ENCODE measurements at regions not wholly inside any gene's neighbourhood (a gene's known extent, or its start where the extent isn't known, plus 50 kb on each side); places are given as distances from the start of the nearest gene placed in this dataset.

- Histone ChIP-seq H3K27ac (no peak overlapping the region), H3K9ac (ENCODE audit: insufficient read length) (no peak overlapping the region), H3K9me3 (ENCODE audit: low read depth, low read length) (no peaks in the 10 kb centered on the region), H3K4me3 (no peak overlapping the region), H3K36me3 (ENCODE audit: insufficient read depth, low read length) (no peaks in the 10 kb centered on the region)
- TF ChIP-seq FOXP2 (optimal IDR thresholded peaks at IDR 0.05; ENCODE audit: control extremely low read depth, extremely low read length, insufficient read depth) (no peak), EZH2 (IDR thresholded peaks at IDR 0.05) (no peak), POLR2AphosphoS5 (IDR thresholded peaks at IDR 0.05; ENCODE audit: borderline replicate concordance, low read depth, low read length) (no peak)
- peak; percentile 34 for DNase-seq (ENCODE audit: low read depth, low spot score)
Observed at GRCh38 chr4:138301536-138301935, 59.4 kb upstream of the SLC7A11 start.

DNA sequence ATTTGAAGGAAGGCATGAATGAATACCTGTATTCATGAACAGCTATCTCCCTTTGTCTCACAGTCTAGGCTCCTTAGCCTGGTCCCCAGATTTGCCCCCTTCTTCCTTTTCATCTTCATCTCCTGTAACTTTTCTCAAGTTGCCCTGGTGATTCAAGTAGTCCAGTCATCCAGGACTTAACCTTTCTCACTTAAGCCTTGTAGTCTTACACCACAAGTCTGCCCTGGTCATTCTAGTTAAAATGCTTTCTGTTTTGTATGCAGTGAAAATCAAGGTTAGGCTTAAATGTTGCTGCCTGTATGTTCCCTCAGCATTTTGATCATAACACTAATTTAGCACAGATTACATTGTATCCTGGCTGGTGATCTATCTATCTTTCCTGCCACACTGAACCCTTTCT is 58.5 kb upstream of the SLC7A11 start:
- H3K4me3 ChIP-seq = no peak overlapping the region
- no peaks in the 10 kb centered on the region for H3K36me3 ChIP-seq (ENCODE audit: insufficient read depth, low read length)
- no peaks in the 10 kb centered on the region for H3K9me3 ChIP-seq (ENCODE audit: low read depth, low read length)
- no peak for DNase-seq (ENCODE audit: low read depth, low spot score)
- H3K9ac ChIP-seq (ENCODE audit: insufficient read length) = no peak overlapping the region
- H3K27ac ChIP-seq = no peak overlapping the region
- TF ChIP-seq EZH2 (IDR thresholded peaks at IDR 0.05) (no peak), POLR2AphosphoS5 (IDR thresholded peaks at IDR 0.05; ENCODE audit: borderline replicate concordance, low read depth, low read length) (no peak), FOXP2 (optimal IDR thresholded peaks at IDR 0.05; ENCODE audit: control extremely low read depth, extremely low read length, insufficient read depth) (no peak)

DNA sequence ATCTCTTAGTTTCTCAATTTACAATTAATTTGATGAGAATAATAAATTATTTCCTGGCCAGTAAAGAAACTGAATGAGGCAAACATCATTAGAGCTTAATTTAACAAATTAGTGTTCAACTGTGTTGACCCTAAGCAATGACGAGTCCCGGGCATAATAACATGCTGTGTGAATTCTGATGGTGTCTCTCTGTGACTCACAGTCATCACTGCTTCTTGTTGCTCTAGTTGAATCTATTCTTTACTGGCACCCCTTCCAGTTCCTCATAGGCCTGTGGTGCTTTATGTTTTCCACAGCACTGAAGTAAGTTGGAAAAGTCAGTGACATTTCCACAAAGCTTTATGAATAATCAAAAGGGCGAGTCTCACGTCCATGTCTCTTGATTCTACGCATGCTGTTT is 57.7 kb upstream of the SLC7A11 start:
- Histone ChIP-seq H3K4me3 (no peak overlapping the region), H3K36me3 (ENCODE audit: insufficient read depth, low read length) (no peaks in the 10 kb centered on the region), H3K27ac (no peak overlapping the region), H3K9ac (ENCODE audit: insufficient read length) (no peak overlapping the region), H3K9me3 (ENCODE audit: low read depth, low read length) (no peaks in the 10 kb centered on the region)
- TF ChIP-seq POLR2AphosphoS5 (IDR thresholded peaks at IDR 0.05; ENCODE audit: borderline replicate concordance, low read depth, low read length) (no peak), EZH2 (IDR thresholded peaks at IDR 0.05) (no peak), FOXP2 (optimal IDR thresholded peaks at IDR 0.05; ENCODE audit: control extremely low read depth, extremely low read length, insufficient read depth) (no peak)
- no peak for DNase-seq (ENCODE audit: low read depth, low spot score)

- H3K4me3 ChIP-seq = no peak overlapping the region
- no peaks in the 10 kb centered on the region for H3K36me3 ChIP-seq (ENCODE audit: insufficient read depth, low read length)
- no peak for DNase-seq (ENCODE audit: low read depth, low spot score)
- no peaks in the 10 kb centered on the region for H3K9me3 ChIP-seq (ENCODE audit: low read depth, low read length)
- TF ChIP-seq FOXP2 (optimal IDR thresholded peaks at IDR 0.05; ENCODE audit: control extremely low read depth, extremely low read length, insufficient read depth) (no peak), POLR2AphosphoS5 (IDR thresholded peaks at IDR 0.05; ENCODE audit: borderline replicate concordance, low read depth, low read length) (no peak), EZH2 (IDR thresholded peaks at IDR 0.05) (no peak)
- no peak overlapping the region for H3K27ac ChIP-seq
- no peak overlapping the region for H3K9ac ChIP-seq (ENCODE audit: insufficient read length)
Observed at GRCh38 chr4:138298866-138299265, 56.7 kb upstream of the SLC7A11 start.

- H3K9me3 ChIP-seq (ENCODE audit: low read depth, low read length) = no peaks in the 10 kb centered on the region
- TF ChIP-seq POLR2AphosphoS5 (IDR thresholded peaks at IDR 0.05; ENCODE audit: borderline replicate concordance, low read depth, low read length) (no peak), FOXP2 (optimal IDR thresholded peaks at IDR 0.05; ENCODE audit: control extremely low read depth, extremely low read length, insufficient read depth) (no peak), EZH2 (IDR thresholded peaks at IDR 0.05) (no peak)
- H3K36me3 ChIP-seq (ENCODE audit: insufficient read depth, low read length) = no peaks in the 10 kb centered on the region
- DNase-seq (ENCODE audit: low read depth, low spot score) = no peak
- no peak overlapping the region for H3K9ac ChIP-seq (ENCODE audit: insufficient read length)
- no peak overlapping the region for H3K4me3 ChIP-seq
- H3K27ac ChIP-seq = no peak overlapping the region
Observed at GRCh38 chr4:138298431-138298830, 56.3 kb upstream of the SLC7A11 start.

GRCh38 chr4:138297743-138298405 is 55.7 kb upstream of the SLC7A11 start:
- Histone ChIP-seq H3K9ac (ENCODE audit: insufficient read length) (no peak overlapping the region), H3K9me3 (ENCODE audit: low read depth, low read length) (no peaks in the 10 kb centered on the region), H3K4me3 (no peak overlapping the region), H3K27ac (no peak overlapping the region), H3K36me3 (ENCODE audit: insufficient read depth, low read length) (no peaks in the 10 kb centered on the region)
- no peak for TF ChIP-seq EZH2 (IDR thresholded peaks at IDR 0.05)
- no peak for DNase-seq (ENCODE audit: low read depth, low spot score)

GRCh38 chr4:138292321-138292720 is 50.2 kb upstream of the SLC7A11 start:
- Histone ChIP-seq H3K4me3 (no peak overlapping the region), H3K36me3 (ENCODE audit: insufficient read depth, low read length) (no peaks in the 10 kb centered on the region), H3K9me3 (ENCODE audit: low read depth, low read length) (no peaks in the 10 kb centered on the region), H3K9ac (ENCODE audit: insufficient read length) (no peak overlapping the region), H3K27ac (no peak overlapping the region)
- TF ChIP-seq POLR2AphosphoS5 (IDR thresholded peaks at IDR 0.05; ENCODE audit: borderline replicate concordance, low read depth, low read length) = no peak
- TF ChIP-seq FOXP2 (optimal IDR thresholded peaks at IDR 0.05; ENCODE audit: control extremely low read depth, extremely low read length, insufficient read depth) = no peak
- TF ChIP-seq EZH2 (IDR thresholded peaks at IDR 0.05) = no peak
- DNase-seq (ENCODE audit: low read depth, low spot score) = no peak
